Keratinocyte (primary cell): ENCODE measurements at regions not wholly inside any gene's neighbourhood (a gene's known extent, or its start where the extent isn't known, plus 50 kb on each side); places are given as distances from the start of the nearest gene placed in this dataset.

Source experiments
- DNase-seq: peaks from one replicate; pipeline ENCODE4 v3.0.0-alpha.2; 2011; ENCODE audit warnings: low read depth, missing footprints, low spot score
- FAIRE-seq: peaks from 2 replicates; lab custom pipeline; 2011; peaks lifted over from hg19 to GRCh38; lab: Jason Lieb, UNC
- H2AFZ ChIP-seq: 2 replicates; pipeline ENCODE4 v1.6.0; 2012; ENCODE audit warnings: low read length, control low read depth, inconsistent platforms; ENCODE audit not compliant: control insufficient read depth
- H3K27ac ChIP-seq: 2 replicates; pipeline ENCODE4 v1.5.1; 2011; ENCODE audit warnings: low read length; ENCODE audit not compliant: control insufficient read depth, insufficient read depth
- H3K27me3 ChIP-seq: 3 replicates; pipeline ENCODE4 v1.6.0; 2011; ENCODE audit warnings: low read length; ENCODE audit not compliant: control insufficient read depth, insufficient read depth; ENCODE audit errors: extremely low read depth
- H3K36me3 ChIP-seq, 2 experiments: 2 replicates in 1 of 2; 3 replicates in 1 of 2; pipeline ENCODE4 v1.5.1; 2011; ENCODE audit warnings: low read length in 2 of 2, mild to moderate bottlenecking in 1 of 2; ENCODE audit not compliant: control insufficient read depth in 2 of 2, insufficient read depth in 2 of 2; ENCODE audit errors: extremely low read depth in 1 of 2
- H3K4me1 ChIP-seq: 3 replicates; pipeline ENCODE4 v1.5.1; 2011; ENCODE audit warnings: low read length; ENCODE audit not compliant: control insufficient read depth, insufficient read depth; ENCODE audit errors: extremely low read depth
- H3K4me2 ChIP-seq: 3 replicates; pipeline ENCODE4 v1.6.0; 2011; ENCODE audit warnings: low read depth, low read length; ENCODE audit not compliant: control insufficient read depth, insufficient read depth; ENCODE audit errors: extremely low read depth
- H3K4me3 ChIP-seq, 3 experiments: fragments of 200-600 bp in 1 of 3; sonication (generic) in 1 of 3; 2 replicates in 2 of 3; 3 replicates in 1 of 3; pipeline ENCODE4 v1.5.1; 2011 to 2016; ENCODE audit warnings: low read length in 3 of 3, mild to moderate bottlenecking in 3 of 3, control low read depth in 2 of 3, inconsistent platforms in 1 of 3, low read depth in 1 of 3, mixed read lengths in 1 of 3, mixed run types in 1 of 3, moderate library complexity in 1 of 3; ENCODE audit not compliant: control insufficient read depth in 2 of 3, insufficient read depth in 2 of 3; ENCODE audit errors: extremely low read depth in 1 of 3
- H3K79me2 ChIP-seq: 2 replicates; pipeline ENCODE4 v1.6.0; 2012; ENCODE audit warnings: low read length; ENCODE audit not compliant: control insufficient read depth, insufficient read depth
- H3K9ac ChIP-seq: 3 replicates; pipeline ENCODE4 v1.6.0; 2011; ENCODE audit warnings: low read length; ENCODE audit not compliant: control insufficient read depth, insufficient read depth; ENCODE audit errors: extremely low read depth
- H3K9me1 ChIP-seq: 3 replicates; pipeline ENCODE4 v1.6.0; 2011; ENCODE audit warnings: low read length; ENCODE audit not compliant: control insufficient read depth, insufficient read depth; ENCODE audit errors: extremely low read depth
- H3K9me3 ChIP-seq: 2 replicates; pipeline ENCODE4 v1.5.1; 2012; ENCODE audit warnings: low read depth, low read length; ENCODE audit not compliant: control insufficient read depth
- H4K20me1 ChIP-seq: 3 replicates; pipeline ENCODE4 v1.6.0; 2011; ENCODE audit warnings: low read length; ENCODE audit not compliant: control insufficient read depth, insufficient read depth; ENCODE audit errors: extremely low read depth
- EZH2 ChIP-seq: IDR thresholded peaks from one replicate; pipeline ENCODE4 v1.6.1; 2012; ENCODE audit warnings: inconsistent platforms, mild to moderate bottlenecking, low read length, moderate library complexity
- dilution Hi-C: fragments of 300-500 bp; cut with MboI; formaldehyde crosslinking; loops from one replicate; pipeline ENCODE4 v1.7.0; 2020; ENCODE audit warnings: low sequenced_read_pairs; ENCODE audit not compliant: extremely low pct_ligation_motif_present
- TF ChIP-seq, protein P1 (sequence below), 3 experiments: IDR thresholded peaks in 1 of 3; conservative IDR thresholded peaks in 1 of 3; optimal IDR thresholded peaks in 1 of 3; 2 replicates in 2 of 3; 3 replicates in 1 of 3; pipeline versions ENCODE3 to v1.5.1; 2011; ENCODE audit warnings: low read length in 3 of 3, mild to moderate bottlenecking in 3 of 3, moderate library complexity in 2 of 3, control low read depth in 1 of 3, inconsistent platforms in 1 of 3; ENCODE audit not compliant: insufficient read depth in 2 of 3; ENCODE audit errors: extremely low read depth in 1 of 3

DNA sequence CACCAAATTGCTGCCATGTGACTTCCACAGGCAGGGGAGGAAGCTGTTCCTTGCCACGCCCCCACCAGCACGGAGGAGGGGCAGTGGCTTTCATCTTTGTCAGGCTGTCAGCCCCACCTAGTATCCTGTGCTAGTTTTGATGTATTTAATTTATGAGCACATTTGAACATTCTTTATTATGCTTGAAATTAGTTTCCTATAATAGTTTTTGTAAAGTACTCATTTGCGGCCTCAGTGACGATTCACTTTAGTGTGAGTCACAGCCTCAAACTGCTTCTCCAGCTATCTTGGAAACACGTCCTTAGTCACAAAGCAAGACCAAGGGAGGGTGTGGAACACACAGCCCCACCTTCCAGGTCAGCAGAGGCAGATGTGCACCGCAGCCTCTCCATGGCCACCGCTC lies 239.9 kb upstream of the ATP10A start:
- no peaks in the 10 kb centered on the region for H3K4me1 ChIP-seq
- H3K4me2 ChIP-seq: no peak overlapping the region
- H2AFZ ChIP-seq: no peak overlapping the region
- no peak overlapping the region for H3K27ac ChIP-seq
- no peaks in the 10 kb centered on the region for H3K9me1 ChIP-seq
- H3K4me3 ChIP-seq: no peak overlapping the region
- H3K9me3 ChIP-seq: peaks cover 2% of the 10 kb centered on the region
- no peaks in the 10 kb centered on the region for H3K27me3 ChIP-seq
- FAIRE-seq (no peak), DNase-seq (no peak)
- H4K20me1 ChIP-seq: no peaks in the 10 kb centered on the region
- dilution Hi-C loops: no loop called here
- no peaks in the 10 kb centered on the region for H3K36me3 ChIP-seq
- H3K79me2 ChIP-seq: no peaks in the 10 kb centered on the region
- TF ChIP-seq, protein P1, sequence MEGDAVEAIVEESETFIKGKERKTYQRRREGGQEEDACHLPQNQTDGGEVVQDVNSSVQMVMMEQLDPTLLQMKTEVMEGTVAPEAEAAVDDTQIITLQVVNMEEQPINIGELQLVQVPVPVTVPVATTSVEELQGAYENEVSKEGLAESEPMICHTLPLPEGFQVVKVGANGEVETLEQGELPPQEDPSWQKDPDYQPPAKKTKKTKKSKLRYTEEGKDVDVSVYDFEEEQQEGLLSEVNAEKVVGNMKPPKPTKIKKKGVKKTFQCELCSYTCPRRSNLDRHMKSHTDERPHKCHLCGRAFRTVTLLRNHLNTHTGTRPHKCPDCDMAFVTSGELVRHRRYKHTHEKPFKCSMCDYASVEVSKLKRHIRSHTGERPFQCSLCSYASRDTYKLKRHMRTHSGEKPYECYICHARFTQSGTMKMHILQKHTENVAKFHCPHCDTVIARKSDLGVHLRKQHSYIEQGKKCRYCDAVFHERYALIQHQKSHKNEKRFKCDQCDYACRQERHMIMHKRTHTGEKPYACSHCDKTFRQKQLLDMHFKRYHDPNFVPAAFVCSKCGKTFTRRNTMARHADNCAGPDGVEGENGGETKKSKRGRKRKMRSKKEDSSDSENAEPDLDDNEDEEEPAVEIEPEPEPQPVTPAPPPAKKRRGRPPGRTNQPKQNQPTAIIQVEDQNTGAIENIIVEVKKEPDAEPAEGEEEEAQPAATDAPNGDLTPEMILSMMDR (optimal IDR thresholded peaks at IDR 0.05 in 1 of 3, IDR thresholded peaks at IDR 0.05 in 1 of 3, conservative IDR thresholded peaks at IDR 0.05 in 1 of 3; ENCODE audit: extremely low read depth in 1 of 3, insufficient read depth in 2 of 3, low read length in 3 of 3): no peak
- TF ChIP-seq EZH2: no peak
- no peak overlapping the region for H3K9ac ChIP-seq

GRCh38 chr15:26102365-26102764 lies 239.2 kb upstream of the ATP10A start:
- H3K9me1 ChIP-seq: no peaks in the 10 kb centered on the region
- peaks cover 2% of the 10 kb centered on the region for H3K9me3 ChIP-seq
- no peak overlapping the region for H2AFZ ChIP-seq
- no peak for DNase-seq
- no peak overlapping the region for H3K4me2 ChIP-seq
- no peaks in the 10 kb centered on the region for H3K36me3 ChIP-seq
- H3K9ac ChIP-seq: no peak overlapping the region
- H3K27me3 ChIP-seq: no peaks in the 10 kb centered on the region
- H4K20me1 ChIP-seq: no peaks in the 10 kb centered on the region
- dilution Hi-C loops: no loop called here
- no peaks in the 10 kb centered on the region for H3K79me2 ChIP-seq
- no peak overlapping the region for H3K27ac ChIP-seq
- H3K4me3 ChIP-seq: no peak overlapping the region
- FAIRE-seq: no peak
- H3K4me1 ChIP-seq: no peaks in the 10 kb centered on the region
- TF ChIP-seq EZH2: no peak
- TF ChIP-seq, protein P1 (optimal IDR thresholded peaks at IDR 0.05 in 1 of 3, IDR thresholded peaks at IDR 0.05 in 1 of 3, conservative IDR thresholded peaks at IDR 0.05 in 1 of 3; ENCODE audit: extremely low read depth in 1 of 3, insufficient read depth in 2 of 3, low read length in 3 of 3): no peak
